Breast epithelium (tissue), 3 donors: ENCODE measurements at regions not wholly inside any gene's neighbourhood (a gene's known extent, or its start where the extent isn't known, plus 50 kb on each side); places are given as distances from the start of the nearest gene placed in this dataset.

Source experiments
- POLR2A ChIP-seq: fragments of 450-650 bp; IDR thresholded peaks from one replicate; pipeline ENCODE4 v1.6.1; 2016; ENCODE audit warnings: antibody characterized with exemption, mild to moderate bottlenecking, moderate library complexity
- POLR2AphosphoS5 ChIP-seq, 3 donors: sonication (generic); formaldehyde crosslinking; IDR thresholded peaks; one replicate each; pipeline ENCODE4 v1.6.1; 2017; ENCODE audit warnings: antibody characterized with exemption in 3 of 3
- TF ChIP-seq, protein P1 (sequence below), 3 donors: fragments of 450-650 bp; IDR thresholded peaks; one replicate each; pipeline ENCODE4 v1.5.1; 2016 to 2017; ENCODE audit warnings: antibody characterized with exemption in 3 of 3, mild to moderate bottlenecking in 3 of 3, moderate library complexity in 3 of 3

DNA sequence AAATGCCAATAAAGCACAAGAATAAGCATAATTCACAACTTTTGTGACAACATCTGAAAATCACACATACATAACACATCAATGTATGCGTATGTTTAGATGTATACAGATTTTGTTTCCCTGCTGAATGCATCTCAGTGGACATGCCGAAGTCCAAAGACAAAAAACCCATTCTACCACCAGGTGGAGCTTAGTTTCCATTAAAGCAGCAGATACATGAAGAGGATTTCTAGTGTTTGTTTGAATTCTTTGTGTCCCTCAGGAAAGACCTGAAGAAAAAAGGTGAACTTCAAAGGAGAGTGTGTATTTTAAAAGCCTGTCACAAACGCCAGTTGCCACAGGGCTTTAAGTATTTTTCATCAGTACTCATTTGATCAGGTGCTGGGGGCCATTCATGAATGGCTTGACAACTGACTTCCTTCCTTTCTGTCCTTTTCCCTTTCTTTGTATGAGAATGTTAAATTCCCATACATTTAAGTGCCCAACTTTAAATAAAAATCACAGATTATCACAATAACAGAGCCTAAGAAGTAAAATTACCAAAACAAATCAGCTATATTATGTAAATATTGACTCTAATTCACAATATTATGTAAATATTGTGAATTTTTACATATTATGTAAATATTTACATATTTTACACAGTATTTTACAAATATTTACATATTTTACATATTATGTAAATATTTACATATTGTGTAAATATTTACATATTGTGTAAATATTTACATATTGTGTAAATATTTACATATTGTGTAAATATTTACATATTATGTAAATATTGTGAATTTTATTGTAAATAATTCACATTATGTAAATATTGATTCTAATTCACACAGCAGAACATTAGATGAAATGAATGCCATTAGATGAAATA, 343.0 kb downstream of the CRPPA start:
- TF ChIP-seq, protein P1, sequence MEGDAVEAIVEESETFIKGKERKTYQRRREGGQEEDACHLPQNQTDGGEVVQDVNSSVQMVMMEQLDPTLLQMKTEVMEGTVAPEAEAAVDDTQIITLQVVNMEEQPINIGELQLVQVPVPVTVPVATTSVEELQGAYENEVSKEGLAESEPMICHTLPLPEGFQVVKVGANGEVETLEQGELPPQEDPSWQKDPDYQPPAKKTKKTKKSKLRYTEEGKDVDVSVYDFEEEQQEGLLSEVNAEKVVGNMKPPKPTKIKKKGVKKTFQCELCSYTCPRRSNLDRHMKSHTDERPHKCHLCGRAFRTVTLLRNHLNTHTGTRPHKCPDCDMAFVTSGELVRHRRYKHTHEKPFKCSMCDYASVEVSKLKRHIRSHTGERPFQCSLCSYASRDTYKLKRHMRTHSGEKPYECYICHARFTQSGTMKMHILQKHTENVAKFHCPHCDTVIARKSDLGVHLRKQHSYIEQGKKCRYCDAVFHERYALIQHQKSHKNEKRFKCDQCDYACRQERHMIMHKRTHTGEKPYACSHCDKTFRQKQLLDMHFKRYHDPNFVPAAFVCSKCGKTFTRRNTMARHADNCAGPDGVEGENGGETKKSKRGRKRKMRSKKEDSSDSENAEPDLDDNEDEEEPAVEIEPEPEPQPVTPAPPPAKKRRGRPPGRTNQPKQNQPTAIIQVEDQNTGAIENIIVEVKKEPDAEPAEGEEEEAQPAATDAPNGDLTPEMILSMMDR (IDR thresholded peaks at IDR 0.05) = peak; percentile 54 to 64 (median 63)
- TF ChIP-seq POLR2AphosphoS5 (IDR thresholded peaks at IDR 0.05) (no peak), POLR2A (no peak)
